HUES64 (cell line): ENCODE measurements at regions not wholly inside any gene's neighbourhood (a gene's known extent, or its start where the extent isn't known, plus 50 kb on each side); places are given as distances from the start of the nearest gene placed in this dataset.

Experiments used
- H3K27ac ChIP-seq: 2 replicates; pipeline ENCODE4 v1.7.0; 2013; ENCODE audit warnings: low read depth, low read length, inconsistent platforms
- H3K27me3 ChIP-seq: 2 replicates; pipeline ENCODE4 v1.6.1; 2013; ENCODE audit warnings: mild to moderate bottlenecking, low read length; ENCODE audit not compliant: insufficient read depth
- H3K36me3 ChIP-seq: 2 replicates; pipeline ENCODE4 v1.6.1; 2013; ENCODE audit warnings: mild to moderate bottlenecking, low read length; ENCODE audit not compliant: insufficient read depth
- H3K4me1 ChIP-seq: 2 replicates; pipeline ENCODE4 v1.6.1; 2013; ENCODE audit warnings: mild to moderate bottlenecking, low read length, moderate library complexity; ENCODE audit not compliant: insufficient read depth
- H3K4me3 ChIP-seq: 2 replicates; pipeline ENCODE4 v1.5.1; 2013; ENCODE audit warnings: mild to moderate bottlenecking, low read length, moderate library complexity
- H3K9ac ChIP-seq: 2 replicates; pipeline ENCODE4 v1.6.1; 2013; ENCODE audit warnings: mild to moderate bottlenecking, low read depth, low read length
- H3K9me3 ChIP-seq: 2 replicates; pipeline ENCODE4 v1.6.1; 2013; ENCODE audit warnings: low read depth, low read length; ENCODE audit not compliant: insufficient read depth
- WGBS: fragments of 150-250, 120-280 bp; methylation state at CpG from one replicate; pipeline ENCODE4 v1.1.7; 2013; ENCODE audit warnings: missing lambda C conversion rate; 5-methylcytosine and 5-hydroxymethylcytosine counted together

DNA sequence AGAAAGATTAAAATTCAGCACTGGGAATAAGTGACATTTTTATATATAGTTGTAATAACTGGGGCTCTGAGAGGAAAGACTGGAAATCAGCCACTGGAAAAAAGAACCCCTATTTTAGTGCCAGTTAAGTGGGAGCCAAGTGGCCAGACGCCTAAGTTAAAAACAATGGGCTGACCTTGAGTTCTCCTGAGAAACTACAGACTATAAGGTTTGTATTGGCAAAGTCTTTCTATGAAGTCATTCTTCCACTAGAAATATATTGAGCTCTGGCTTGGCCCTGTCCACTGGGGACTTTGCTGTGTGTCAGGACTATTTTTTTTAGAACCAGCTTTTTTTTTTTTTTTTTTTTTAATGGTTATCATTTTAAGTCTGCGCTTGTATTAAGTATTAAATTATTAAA is 210.6 kb upstream of the FZD8 start:
- no peak overlapping the region for H3K9ac ChIP-seq
- H3K36me3 ChIP-seq: no peaks in the 10 kb centered on the region
- peaks cover 21% of the 10 kb centered on the region for H3K4me1 ChIP-seq
- no peaks in the 10 kb centered on the region for H3K27me3 ChIP-seq
- H3K27ac ChIP-seq: no peak overlapping the region
- H3K9me3 ChIP-seq: no peaks in the 10 kb centered on the region
- WGBS: 83% methylated on average over 1 of the region's 2 CpGs
- H3K4me3 ChIP-seq: no peak overlapping the region

DNA sequence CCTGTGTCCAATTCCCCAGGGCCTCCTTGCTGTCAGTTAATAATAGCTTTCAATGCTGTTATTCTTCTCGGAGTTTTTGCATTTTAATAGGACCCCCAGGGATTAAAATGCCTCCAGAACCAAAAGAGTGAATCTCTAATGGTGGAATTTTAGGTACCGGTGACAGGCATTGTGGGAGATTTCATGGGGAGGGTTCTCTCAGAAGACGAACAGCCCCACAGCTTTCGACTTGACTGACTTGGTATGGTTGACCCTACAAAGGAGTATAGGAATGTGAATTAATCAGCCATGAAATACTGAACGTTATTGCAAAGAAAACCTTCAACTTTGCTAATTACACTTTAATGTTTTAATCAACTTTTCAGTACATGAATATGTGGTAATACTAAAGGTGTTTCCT is 206.3 kb upstream of the FZD8 start:
- Histone ChIP-seq H3K27me3 (no peaks in the 10 kb centered on the region), H3K4me1 (peaks cover 28% of the 10 kb centered on the region), H3K9ac (no peak overlapping the region), H3K27ac (no peak overlapping the region), H3K36me3 (no peaks in the 10 kb centered on the region), H3K9me3 (no peaks in the 10 kb centered on the region), H3K4me3 (no peak overlapping the region)
- WGBS: 34% methylated on average over 4 of the region's 5 CpGs

DNA sequence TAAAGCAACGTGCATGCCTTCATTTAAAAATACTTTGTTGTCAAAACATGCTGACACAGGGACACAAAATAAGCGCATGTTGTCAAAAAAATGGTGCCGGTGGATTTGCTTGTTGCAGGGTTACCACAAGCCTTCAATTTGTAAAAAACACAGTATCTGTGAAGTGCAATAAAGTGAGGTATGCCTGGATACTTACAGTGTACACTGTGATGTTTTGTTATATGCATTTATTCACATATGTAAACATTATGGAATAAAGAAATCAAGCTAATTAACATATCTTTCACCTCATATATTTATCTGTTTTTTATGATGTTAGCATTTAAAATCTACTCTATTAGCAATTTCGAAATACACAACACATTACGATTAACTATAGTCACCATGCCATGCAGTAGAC is 202.6 kb upstream of the FZD8 start:
- 94% methylated on average over 5 of the region's 5 CpGs for WGBS
- H3K36me3 ChIP-seq: no peaks in the 10 kb centered on the region
- no peaks in the 10 kb centered on the region for H3K27me3 ChIP-seq
- peaks cover 26% of the 10 kb centered on the region for H3K4me1 ChIP-seq
- H3K27ac ChIP-seq: no peak overlapping the region
- peaks cover 16% of the 10 kb centered on the region for H3K9me3 ChIP-seq
- no peak overlapping the region for H3K4me3 ChIP-seq
- H3K9ac ChIP-seq: no peak overlapping the region

DNA sequence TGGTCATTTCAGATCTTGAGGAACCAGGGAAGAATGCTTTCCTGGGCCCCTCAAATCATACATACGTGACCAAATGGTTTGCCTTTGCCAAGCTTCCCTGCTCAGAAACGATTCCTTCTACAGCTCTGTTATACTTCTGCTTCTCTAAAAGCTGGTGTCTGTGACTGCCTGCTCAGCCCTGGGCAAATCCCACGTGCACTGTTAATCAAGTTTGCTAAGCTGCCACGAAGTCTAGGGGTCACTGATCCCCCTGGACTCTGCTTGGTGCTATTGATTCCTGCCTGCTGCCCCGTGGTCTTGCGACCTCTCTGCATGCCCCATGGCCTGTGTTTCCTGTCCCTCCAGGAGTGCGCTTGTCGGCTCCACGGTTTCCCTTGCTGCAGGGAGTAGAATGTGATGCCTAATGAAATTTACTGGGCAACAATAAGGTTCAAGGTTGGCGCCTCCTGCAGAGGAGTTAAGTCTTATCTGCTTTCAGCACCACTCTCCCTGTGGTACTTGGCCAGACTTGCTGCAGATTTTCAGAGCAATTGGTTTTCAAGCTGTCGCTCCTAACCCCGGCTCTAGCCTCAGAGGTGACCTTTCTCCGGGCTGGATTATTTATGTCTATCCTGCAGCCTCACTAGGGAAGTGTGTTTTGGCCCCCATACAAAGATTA is 201.6 kb upstream of the FZD8 start:
- Histone ChIP-seq H3K36me3 (no peaks in the 10 kb centered on the region), H3K4me1 (peaks cover 16% of the 10 kb centered on the region), H3K9ac (no peak overlapping the region), H3K9me3 (peaks cover 16% of the 10 kb centered on the region), H3K27ac (no peak overlapping the region), H3K4me3 (no peak overlapping the region), H3K27me3 (no peaks in the 10 kb centered on the region)
- whole genome bisulfite sequencing: 68% methylated on average over 13 of the region's 13 CpGs

DNA sequence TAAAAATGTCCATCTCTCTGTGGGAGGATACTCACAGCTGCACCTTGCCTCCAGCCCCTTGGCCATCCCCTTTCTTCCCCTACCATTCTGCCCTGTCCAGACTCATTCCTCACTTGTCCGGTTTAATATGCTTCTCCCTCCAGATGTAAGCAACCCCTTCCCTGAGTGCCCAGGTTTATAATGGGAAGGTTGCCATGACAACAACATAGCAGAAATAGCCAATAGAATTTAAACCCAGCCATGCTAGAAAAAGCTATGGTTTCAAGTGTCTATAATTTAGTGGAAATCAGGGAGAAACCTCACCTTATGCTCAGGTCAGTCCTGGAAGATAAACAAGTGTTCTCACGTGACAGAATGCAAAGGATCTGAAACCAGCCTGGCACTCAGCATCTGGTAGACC is 196.0 kb upstream of the FZD8 start:
- Histone ChIP-seq H3K9ac (no peak overlapping the region), H3K9me3 (peaks cover 16% of the 10 kb centered on the region), H3K4me1 (no peaks in the 10 kb centered on the region), H3K27me3 (no peaks in the 10 kb centered on the region), H3K36me3 (no peaks in the 10 kb centered on the region), H3K27ac (no peak overlapping the region), H3K4me3 (no peak overlapping the region)
- 95% methylated on average over 2 of the region's 2 CpGs for WGBS

DNA sequence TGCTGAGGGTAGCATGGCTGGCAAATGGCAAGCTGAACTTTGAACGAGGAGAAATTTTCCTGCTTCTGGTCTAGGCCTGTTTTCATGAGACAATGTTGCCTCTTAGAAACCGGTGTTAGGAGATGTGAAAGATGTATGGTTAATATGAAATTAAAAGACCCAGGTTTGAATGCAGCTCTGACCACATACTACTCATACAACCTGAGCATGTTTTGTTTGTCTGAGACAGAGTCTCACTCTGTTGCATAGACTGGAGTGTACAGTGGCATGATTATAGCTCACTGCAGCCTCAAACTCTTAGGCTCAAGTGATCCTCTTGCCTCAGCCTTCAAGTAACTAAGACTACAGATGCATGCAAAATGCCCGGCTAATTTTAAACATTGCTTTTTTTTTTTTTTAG is 193.4 kb upstream of the FZD8 start:
- H3K4me3 ChIP-seq: no peak overlapping the region
- 97% methylated on average over 3 of the region's 3 CpGs for WGBS
- H3K27ac ChIP-seq: no peak overlapping the region
- 0 out of 2 replicates have a peak, but pooled peaks cover 5% of the 10 kb centered on the region for H3K4me1 ChIP-seq
- H3K36me3 ChIP-seq: no peaks in the 10 kb centered on the region
- no peaks in the 10 kb centered on the region for H3K27me3 ChIP-seq
- H3K9ac ChIP-seq: no peak overlapping the region
- H3K9me3 ChIP-seq: peaks cover 8% of the 10 kb centered on the region

DNA sequence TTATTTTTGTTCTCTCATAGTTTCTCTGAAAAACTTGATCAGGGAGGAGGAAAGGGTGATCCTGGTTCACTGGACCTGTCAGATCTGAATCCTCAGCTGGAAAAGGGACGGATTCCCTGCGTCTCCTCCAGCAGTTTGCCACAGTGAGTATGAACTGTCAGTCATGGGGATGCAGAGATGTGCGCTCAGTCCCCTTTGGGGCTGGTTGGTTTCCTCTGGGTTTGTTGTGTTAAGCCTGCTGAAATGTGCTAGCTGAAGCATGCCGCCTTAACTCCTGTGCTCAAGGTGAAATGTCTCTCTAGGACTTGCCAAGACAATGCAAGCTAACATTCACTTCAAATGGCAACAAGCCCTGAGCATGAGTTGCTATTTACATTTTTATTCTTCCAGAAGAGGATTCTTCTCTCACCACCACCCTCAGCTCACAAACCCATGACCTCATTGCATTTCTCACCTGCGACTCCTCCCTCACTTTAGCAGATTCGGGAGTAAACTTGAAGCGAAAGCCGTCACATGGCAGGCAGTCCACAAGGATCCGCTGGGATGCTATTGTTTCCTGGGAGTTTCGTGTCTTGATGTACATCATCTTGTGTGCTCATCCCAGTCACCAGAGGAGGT is 192.9 kb upstream of the FZD8 start:
- H3K27me3 ChIP-seq: no peaks in the 10 kb centered on the region
- 0 out of 2 replicates have a peak, but pooled peaks cover 5% of the 10 kb centered on the region for H3K4me1 ChIP-seq
- peaks cover 3% of the 10 kb centered on the region; the same call in 1 of the 2 replicates for H3K9me3 ChIP-seq
- H3K27ac ChIP-seq: no peak overlapping the region
- WGBS: 77% methylated on average over 10 of the region's 10 CpGs
- no peak overlapping the region for H3K9ac ChIP-seq
- no peaks in the 10 kb centered on the region for H3K36me3 ChIP-seq
- H3K4me3 ChIP-seq: no peak overlapping the region

DNA sequence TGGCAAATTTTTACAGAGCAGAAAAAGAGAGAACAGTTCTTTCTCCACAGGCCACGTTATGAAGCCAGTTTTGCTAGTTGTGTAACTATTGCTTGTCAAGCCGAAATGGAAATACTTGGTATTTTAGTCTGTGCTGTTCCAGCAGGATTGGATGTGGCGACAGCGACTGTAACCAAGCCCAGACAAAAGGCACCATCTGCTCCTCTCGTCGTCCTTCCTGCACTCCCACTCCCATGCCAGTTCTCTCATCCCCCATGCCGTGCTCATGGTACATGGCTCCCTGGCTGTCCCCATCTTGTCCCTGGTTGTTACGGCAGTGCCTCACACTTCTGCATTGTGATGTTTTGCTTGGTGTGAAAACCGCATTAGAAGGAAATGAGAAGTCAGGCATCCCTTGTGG is 185.7 kb upstream of the FZD8 start:
- Histone ChIP-seq H3K9me3 (no peaks in the 10 kb centered on the region), H3K9ac (no peak overlapping the region), H3K27me3 (no peaks in the 10 kb centered on the region), H3K4me3 (no peak overlapping the region), H3K4me1 (0 out of 2 replicates have a peak, but pooled peaks cover 5% of the 10 kb centered on the region), H3K27ac (no peak overlapping the region), H3K36me3 (no peaks in the 10 kb centered on the region)
- 90% methylated on average over 9 of the region's 9 CpGs for WGBS

DNA sequence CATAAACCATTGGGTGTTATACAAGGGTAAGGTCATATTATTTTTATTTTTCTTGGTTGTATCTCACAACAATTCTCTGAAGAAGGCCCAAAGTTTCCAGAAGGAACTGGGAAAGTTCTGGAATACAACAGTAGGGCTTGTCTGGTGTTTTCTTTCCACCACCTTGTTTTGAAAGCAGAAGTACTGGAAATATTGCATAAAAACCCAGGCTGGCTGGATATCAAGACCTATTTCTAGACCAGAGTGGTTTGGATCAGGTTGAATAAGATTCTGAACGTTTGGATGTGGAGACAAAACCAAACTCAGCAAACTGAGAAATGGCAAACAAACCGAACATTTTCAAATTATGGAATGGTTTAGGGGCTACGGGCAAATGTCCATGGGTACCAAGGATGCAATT is 182.6 kb upstream of the FZD8 start:
- 93% methylated on average over 3 of the region's 3 CpGs for WGBS
- Histone ChIP-seq H3K9me3 (no peaks in the 10 kb centered on the region), H3K27ac (no peak overlapping the region), H3K27me3 (no peaks in the 10 kb centered on the region), H3K9ac (no peak overlapping the region), H3K4me3 (no peak overlapping the region), H3K4me1 (no peaks in the 10 kb centered on the region), H3K36me3 (no peaks in the 10 kb centered on the region)

DNA sequence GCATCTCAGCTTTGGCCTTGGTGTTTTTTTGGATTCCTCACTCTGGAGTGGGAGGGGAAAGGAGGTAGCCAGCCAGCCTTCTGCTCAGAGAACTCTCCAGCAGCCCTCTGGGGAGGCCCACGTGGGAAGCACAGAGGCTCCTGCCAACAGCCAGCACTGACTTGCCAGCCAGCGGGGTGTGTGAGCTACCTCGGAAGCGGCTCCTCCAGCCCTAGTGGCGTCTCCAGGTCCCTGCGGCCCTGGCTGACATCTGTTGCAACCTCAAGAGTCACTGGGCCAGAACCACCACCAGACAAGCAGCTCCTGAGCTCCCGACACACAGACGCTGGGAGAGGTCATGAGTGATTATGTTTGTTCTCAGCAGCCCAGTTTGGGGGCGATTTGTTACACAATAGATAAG is 180.2 kb upstream of the FZD8 start:
- H3K27ac ChIP-seq: no peak overlapping the region
- H3K9me3 ChIP-seq: no peaks in the 10 kb centered on the region
- no peaks in the 10 kb centered on the region for H3K4me1 ChIP-seq
- H3K36me3 ChIP-seq: no peaks in the 10 kb centered on the region
- no peaks in the 10 kb centered on the region for H3K27me3 ChIP-seq
- H3K9ac ChIP-seq: no peak overlapping the region
- no peak overlapping the region for H3K4me3 ChIP-seq
- 59% methylated on average over 9 of the region's 9 CpGs for WGBS

DNA sequence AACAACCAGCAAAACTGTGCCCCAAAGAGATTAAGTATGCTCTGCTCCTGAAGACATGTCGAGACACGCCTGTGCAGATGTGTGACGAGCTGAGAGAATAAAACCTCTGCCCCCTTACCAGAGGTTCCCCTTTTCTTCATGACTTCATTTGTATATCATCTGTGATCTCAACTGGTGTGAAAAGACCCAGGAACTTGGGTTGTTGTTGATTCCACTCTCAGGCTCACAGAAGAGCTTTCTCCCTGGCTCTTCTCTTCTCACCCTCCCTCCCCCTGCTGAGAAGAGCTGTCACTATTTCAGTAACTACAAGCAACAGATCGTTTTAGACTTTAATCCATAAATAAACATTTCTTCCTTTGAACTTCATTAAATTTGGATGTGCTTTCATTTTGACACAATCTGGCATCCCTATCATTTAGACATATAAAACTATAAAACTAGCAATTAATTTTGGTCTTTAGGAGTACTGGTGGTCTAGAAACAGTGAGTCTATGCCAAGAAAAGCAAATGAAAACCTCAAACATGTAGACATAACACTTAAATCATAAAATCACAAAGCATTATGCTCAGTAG is 179.3 kb upstream of the FZD8 start:
- WGBS: 82% methylated on average over 4 of the region's 4 CpGs

More for the DNA sequence above, 179.3 kb upstream of the FZD8 start:
- Histone ChIP-seq H3K9me3 (no peaks in the 10 kb centered on the region), H3K27me3 (no peaks in the 10 kb centered on the region), H3K9ac (no peak overlapping the region), H3K27ac (no peak overlapping the region), H3K36me3 (no peaks in the 10 kb centered on the region), H3K4me1 (no peaks in the 10 kb centered on the region), H3K4me3 (no peak overlapping the region)
